ENCODE measurements at regions not wholly inside any gene's neighbourhood (a gene's known extent, or its start where the extent isn't known, plus 50 kb on each side); places are given as distances from the start of the nearest gene placed in this dataset.

- 89% methylated on average over 4 of the region's 7 CpGs for WGBS (ENCODE audit: insufficient coverage)
- Histone ChIP-seq H3K27me3 (ENCODE audit: control insufficient read depth in 2 of 2, insufficient read depth in 2 of 2, low read length in 2 of 2) (no peaks in the 10 kb centered on the region), H3K4me3 (replicated peaks in 1 of 3; ENCODE audit: low read depth in 2 of 3, low read length in 3 of 3) (no peak overlapping the region), H3K27ac (ENCODE audit: low read depth in 1 of 2, low read length in 2 of 2) (no peak overlapping the region), H2AFZ (ENCODE audit: insufficient read depth, low read depth, low read length, poor library complexity, severe bottlenecking) (no peak overlapping the region), H3K9ac (ENCODE audit: insufficient read depth, low read length, poor library complexity, severe bottlenecking) (no peak overlapping the region), H4K20me1 (ENCODE audit: insufficient read depth, low read length) (no peaks in the 10 kb centered on the region), H3K9me3 (replicated peaks in 1 of 2; ENCODE audit: control insufficient read depth in 1 of 2, insufficient read depth in 1 of 2, low read length in 2 of 2) (no peaks in the 10 kb centered on the region), H3K4me2 (replicated peaks; ENCODE audit: extremely low read depth, low read length, poor library complexity, severe bottlenecking) (no peak overlapping the region), H3K4me1 (ENCODE audit: control insufficient read depth in 1 of 2, insufficient read depth in 2 of 2, low read length in 2 of 2) (no peaks in the 10 kb centered on the region), H3K79me2 (ENCODE audit: insufficient read depth, low read length) (no peaks in the 10 kb centered on the region), H3K36me3 (replicated peaks in 1 of 2; ENCODE audit: control insufficient read depth in 1 of 2, insufficient read depth in 2 of 2, low read length in 2 of 2) (no peaks in the 10 kb centered on the region)
- peaks cover 1 to 6% (median 3%) of the 10 kb centered on the region in 3 donors for H3K27me3 Mint-ChIP-seq (ENCODE audit: low read depth in 3 of 3)
- H3K36me3 Mint-ChIP-seq: no peaks in the 10 kb centered on the region
- H3K27ac Mint-ChIP-seq: no peak overlapping the region
- peaks cover 0 to 3% (median 0%) of the 10 kb centered on the region in 7 donors for H3K9me3 Mint-ChIP-seq
- intact Hi-C loops (cut with micrococcal nuclease): no loop called here
- peaks cover 6% of the 10 kb centered on the region for H3K4me1 Mint-ChIP-seq
- no peak overlapping the region for H3K4me3 Mint-ChIP-seq
- no peak for DNase-seq
- TF ChIP-seq, protein P1, sequence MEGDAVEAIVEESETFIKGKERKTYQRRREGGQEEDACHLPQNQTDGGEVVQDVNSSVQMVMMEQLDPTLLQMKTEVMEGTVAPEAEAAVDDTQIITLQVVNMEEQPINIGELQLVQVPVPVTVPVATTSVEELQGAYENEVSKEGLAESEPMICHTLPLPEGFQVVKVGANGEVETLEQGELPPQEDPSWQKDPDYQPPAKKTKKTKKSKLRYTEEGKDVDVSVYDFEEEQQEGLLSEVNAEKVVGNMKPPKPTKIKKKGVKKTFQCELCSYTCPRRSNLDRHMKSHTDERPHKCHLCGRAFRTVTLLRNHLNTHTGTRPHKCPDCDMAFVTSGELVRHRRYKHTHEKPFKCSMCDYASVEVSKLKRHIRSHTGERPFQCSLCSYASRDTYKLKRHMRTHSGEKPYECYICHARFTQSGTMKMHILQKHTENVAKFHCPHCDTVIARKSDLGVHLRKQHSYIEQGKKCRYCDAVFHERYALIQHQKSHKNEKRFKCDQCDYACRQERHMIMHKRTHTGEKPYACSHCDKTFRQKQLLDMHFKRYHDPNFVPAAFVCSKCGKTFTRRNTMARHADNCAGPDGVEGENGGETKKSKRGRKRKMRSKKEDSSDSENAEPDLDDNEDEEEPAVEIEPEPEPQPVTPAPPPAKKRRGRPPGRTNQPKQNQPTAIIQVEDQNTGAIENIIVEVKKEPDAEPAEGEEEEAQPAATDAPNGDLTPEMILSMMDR (IDR thresholded peaks at IDR 0.05): no peak
These were observed 206.0 kb downstream of the SETD4 start for GRCh38 chr21:35854281-35854680.

DNA sequence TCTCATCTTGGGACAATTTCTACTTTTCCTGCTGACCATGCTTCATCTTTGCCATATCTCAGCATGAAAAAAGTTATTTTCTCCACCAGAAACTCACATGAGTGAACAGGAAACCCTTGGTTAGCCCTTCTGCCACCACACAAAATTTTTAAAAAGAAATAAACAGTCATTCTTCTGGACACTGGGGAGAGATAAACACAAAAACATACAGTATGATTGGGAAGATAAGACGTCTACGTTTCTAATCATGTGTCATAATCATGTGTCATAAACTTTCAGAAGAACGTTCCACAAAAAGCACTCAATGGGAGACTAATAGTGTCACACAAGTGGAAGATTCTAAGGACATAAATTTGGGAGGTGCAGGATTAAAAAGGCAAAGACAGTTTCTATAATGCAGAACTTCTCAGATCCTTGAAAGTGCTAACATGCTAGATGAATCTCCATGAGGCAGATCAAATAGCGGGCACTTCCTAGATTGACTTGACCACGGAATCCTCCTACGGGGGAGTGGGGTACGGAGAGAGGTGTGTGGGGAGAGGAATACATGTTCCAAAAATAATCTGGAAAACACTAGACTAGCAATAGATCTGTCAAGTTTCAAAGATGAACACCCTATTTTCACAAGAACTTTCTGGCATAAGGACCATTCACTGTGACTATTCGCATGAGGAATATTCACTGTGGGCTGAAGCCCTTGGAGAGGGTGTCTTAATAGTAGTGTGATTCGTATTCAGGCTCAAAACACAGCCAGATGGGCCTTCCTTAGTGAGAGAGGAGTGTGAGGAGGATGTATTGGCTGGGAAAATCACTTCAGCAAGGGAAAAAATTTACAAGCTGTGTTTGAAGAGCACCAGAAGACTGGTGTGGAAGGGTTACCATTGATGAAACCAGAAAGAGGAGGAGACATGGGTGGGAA lies 206.7 kb downstream of the SETD4 start:
- no peaks in the 10 kb centered on the region for H3K36me3 ChIP-seq (replicated peaks in 1 of 2; ENCODE audit: control insufficient read depth in 1 of 2, insufficient read depth in 2 of 2, low read length in 2 of 2)
- Mint-ChIP-seq H3K27ac (no peak overlapping the region), H3K4me3 (no peak overlapping the region), H3K9me3 (peaks cover 0 to 3% (median 0%) of the 10 kb centered on the region in 7 donors), H3K27me3 (ENCODE audit: low read depth in 3 of 3) (peaks cover 1 to 6% (median 3%) of the 10 kb centered on the region in 3 donors), H3K4me1 (peaks cover 6% of the 10 kb centered on the region), H3K36me3 (no peaks in the 10 kb centered on the region)
- no peaks in the 10 kb centered on the region for H4K20me1 ChIP-seq (ENCODE audit: insufficient read depth, low read length)
- DNase-seq: no peak
- no peaks in the 10 kb centered on the region for H3K4me1 ChIP-seq (ENCODE audit: control insufficient read depth in 1 of 2, insufficient read depth in 2 of 2, low read length in 2 of 2)
- H3K27me3 ChIP-seq (ENCODE audit: control insufficient read depth in 2 of 2, insufficient read depth in 2 of 2, low read length in 2 of 2): no peaks in the 10 kb centered on the region
- H2AFZ ChIP-seq (ENCODE audit: insufficient read depth, low read depth, low read length, poor library complexity, severe bottlenecking): no peak overlapping the region
- intact Hi-C loops (cut with micrococcal nuclease): no loop called here
- H3K27ac ChIP-seq (ENCODE audit: low read depth in 1 of 2, low read length in 2 of 2): no peak overlapping the region
- H3K9me3 ChIP-seq (replicated peaks in 1 of 2; ENCODE audit: control insufficient read depth in 1 of 2, insufficient read depth in 1 of 2, low read length in 2 of 2): no peaks in the 10 kb centered on the region
- WGBS (ENCODE audit: insufficient coverage): 94% methylated on average over 2 of the region's 9 CpGs
- no peaks in the 10 kb centered on the region for H3K79me2 ChIP-seq (ENCODE audit: insufficient read depth, low read length)
- no peak overlapping the region for H3K4me2 ChIP-seq (replicated peaks; ENCODE audit: extremely low read depth, low read length, poor library complexity, severe bottlenecking)
- TF ChIP-seq, protein P1 (IDR thresholded peaks at IDR 0.05): no peak
- H3K9ac ChIP-seq (ENCODE audit: insufficient read depth, low read length, poor library complexity, severe bottlenecking): no peak overlapping the region
- no peak overlapping the region for H3K4me3 ChIP-seq (replicated peaks in 1 of 3; ENCODE audit: low read depth in 2 of 3, low read length in 3 of 3)

Data from CD14-positive monocyte (primary cell).